Type B pancreatic cell (in vitro differentiated cells): ENCODE measurements at regions not wholly inside any gene's neighbourhood (a gene's known extent, or its start where the extent isn't known, plus 50 kb on each side); places are given as distances from the start of the nearest gene placed in this dataset.

Experiments used
- DNase-seq: peaks from one replicate; pipeline ENCODE4 v3.0.0; 2021; ENCODE audit warnings: mixed read lengths; ENCODE audit not compliant: unreplicated experiment; ENCODE audit errors: extremely low spot score
- H3K27ac Mint-ChIP-seq: 2 replicates; pipeline ENCODE4 v1.8.0; 2021; ENCODE audit warnings: mild to moderate bottlenecking, mixed read lengths
- H3K27me3 Mint-ChIP-seq: 2 replicates; pipeline ENCODE4 v1.8.0; 2021; ENCODE audit warnings: mixed read lengths
- H3K36me3 Mint-ChIP-seq: 2 replicates; pipeline ENCODE4 v1.8.0; 2021; ENCODE audit warnings: mixed read lengths
- H3K4me1 Mint-ChIP-seq: one replicate; pipeline ENCODE4 v1.8.0; 2021; ENCODE audit warnings: mixed read lengths; ENCODE audit not compliant: unreplicated experiment
- H3K4me3 Mint-ChIP-seq: 2 replicates; pipeline ENCODE4 v1.8.0; 2021; ENCODE audit warnings: mild to moderate bottlenecking, mixed read lengths
- H3K9me3 Mint-ChIP-seq: 2 replicates; pipeline ENCODE4 v1.8.0; 2021; ENCODE audit warnings: mixed read lengths
- CTCF ChIP-seq: fragments of 200-600 bp; sonication (generic); conservative IDR thresholded peaks from 2 replicates; pipeline ENCODE4 v1.5.0; 2021; ENCODE audit warnings: antibody characterized with exemption, mild to moderate bottlenecking

GRCh38 chr1:81326212-81326611, 474.5 kb upstream of the ADGRL2 start:
- Mint-ChIP-seq H3K36me3 (no peaks in the 10 kb centered on the region), H3K27ac (no peak overlapping the region), H3K9me3 (no peaks in the 10 kb centered on the region), H3K4me1 (peaks cover 16% of the 10 kb centered on the region), H3K4me3 (no peak overlapping the region), H3K27me3 (peaks cover 3% of the 10 kb centered on the region)
- no peak for DNase-seq
- no peak for TF ChIP-seq CTCF

GRCh38 chr1:81325397-81325796, 475.3 kb upstream of the ADGRL2 start:
- peaks cover 3% of the 10 kb centered on the region for H3K27me3 Mint-ChIP-seq
- H3K27ac Mint-ChIP-seq, result no peak overlapping the region

GRCh38 chr1:81323862-81324261, 476.9 kb upstream of the ADGRL2 start:
- no peak for DNase-seq
- Mint-ChIP-seq H3K36me3 (no peaks in the 10 kb centered on the region), H3K4me3 (no peak overlapping the region), H3K4me1 (peaks cover 16% of the 10 kb centered on the region), H3K27me3 (peaks cover 3% of the 10 kb centered on the region), H3K27ac (no peak overlapping the region), H3K9me3 (peaks cover 6% of the 10 kb centered on the region)
- no peak for TF ChIP-seq CTCF

More at GRCh38 chr1:81325397-81325796, 475.3 kb upstream of the ADGRL2 start:
- DNase-seq, result no peak
- peaks cover 16% of the 10 kb centered on the region for H3K4me1 Mint-ChIP-seq
- H3K36me3 Mint-ChIP-seq, result no peaks in the 10 kb centered on the region
- H3K9me3 Mint-ChIP-seq, result peaks cover under 1% of the 10 kb centered on the region
- TF ChIP-seq CTCF, result no peak
- no peak overlapping the region for H3K4me3 Mint-ChIP-seq

GRCh38 chr1:81317191-81317590, 483.5 kb upstream of the ADGRL2 start:
- DNase-seq, result no peak
- no peak for TF ChIP-seq CTCF
- Mint-ChIP-seq H3K27ac (no peak overlapping the region), H3K9me3 (peaks cover 6% of the 10 kb centered on the region), H3K27me3 (peaks cover 10% of the 10 kb centered on the region), H3K4me1 (no peaks in the 10 kb centered on the region), H3K4me3 (no peak overlapping the region), H3K36me3 (peaks cover 5% of the 10 kb centered on the region)

GRCh38 chr1:81314513-81315233, 486.1 kb upstream of the ADGRL2 start:
- no peak for TF ChIP-seq CTCF

More at GRCh38 chr1:81314513-81315233, 486.1 kb upstream of the ADGRL2 start:
- H3K27me3 Mint-ChIP-seq, result peaks cover 31% of the 10 kb centered on the region
- H3K4me3 Mint-ChIP-seq, result no peak overlapping the region
- DNase-seq, result no peak
- no peaks in the 10 kb centered on the region for H3K9me3 Mint-ChIP-seq
- peaks cover 4% of the 10 kb centered on the region for H3K4me1 Mint-ChIP-seq
- no peak overlapping the region for H3K27ac Mint-ChIP-seq
- peaks cover 5% of the 10 kb centered on the region for H3K36me3 Mint-ChIP-seq
